22Rv1 (cell line): ENCODE measurements at regions not wholly inside any gene's neighbourhood (a gene's known extent, or its start where the extent isn't known, plus 50 kb on each side); places are given as distances from the start of the nearest gene placed in this dataset.

ENCODE experiments used
- H3K27ac ChIP-seq: fragments of 450-650 bp; 2 replicates; pipeline ENCODE4 v1.5.1; 2017
- CTCF ChIP-seq: fragments of 450-650 bp; IDR thresholded peaks from 2 replicates; pipeline ENCODE4 v1.5.1; 2017; ENCODE audit warnings: mild to moderate bottlenecking
- ZFX ChIP-seq: fragments of 450-650 bp; IDR thresholded peaks from 2 replicates; pipeline ENCODE4 v1.6.1; 2017; ENCODE audit warnings: antibody characterized with exemption, borderline replicate concordance

DNA sequence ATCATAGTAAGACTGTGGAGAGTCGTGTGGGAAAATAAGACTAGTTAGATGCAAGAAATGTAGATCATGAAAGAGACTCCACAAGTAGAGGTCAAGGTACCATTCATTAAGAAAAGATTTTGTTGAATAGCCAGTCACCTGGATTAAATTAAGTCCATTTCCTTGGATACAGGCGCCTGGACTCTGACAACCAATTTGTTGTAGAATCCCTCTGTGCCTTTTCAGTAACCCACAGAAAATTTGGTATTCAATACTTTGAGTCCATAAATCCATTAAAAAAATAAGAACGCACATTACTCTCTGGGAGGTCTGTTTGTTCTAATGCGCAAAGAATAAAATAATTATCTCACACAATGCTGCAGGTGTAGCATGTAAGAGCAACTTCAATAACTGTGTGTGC, 469.4 kb downstream of the KLF12 start:
- TF ChIP-seq CTCF (no peak), ZFX (no peak)
- no peak overlapping the region for H3K27ac ChIP-seq

DNA sequence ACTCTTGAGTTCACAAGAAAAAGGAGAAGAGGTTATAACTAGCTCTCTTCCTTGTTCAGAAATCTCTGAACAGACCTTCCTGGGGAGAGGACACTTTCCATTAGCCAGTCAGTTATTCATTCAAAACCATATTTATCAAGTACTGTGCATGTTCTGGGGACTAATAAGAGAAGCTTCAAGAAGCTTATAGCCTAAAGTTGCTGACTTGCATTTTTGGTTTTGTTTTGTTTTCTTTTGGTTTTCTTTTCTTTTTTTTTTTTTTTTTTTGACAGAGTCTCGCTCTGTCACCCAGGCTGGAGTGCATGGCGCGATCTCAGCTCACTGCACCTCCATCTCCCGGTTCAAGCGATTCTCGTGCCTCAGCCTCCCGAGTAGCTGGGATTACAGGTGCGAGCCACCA, 471.4 kb downstream of the KLF12 start:
- H3K27ac ChIP-seq, result no peak overlapping the region
- TF ChIP-seq ZFX (no peak), CTCF (no peak)

- H3K27ac ChIP-seq, result no peak overlapping the region
- no peak for TF ChIP-seq ZFX
These were observed 472.3 kb downstream of the KLF12 start for GRCh38 chr13:73661687-73662425.

- TF ChIP-seq CTCF (no peak), ZFX (no peak)
- no peak overlapping the region for H3K27ac ChIP-seq
These were observed 473.1 kb downstream of the KLF12 start for GRCh38 chr13:73661066-73661465.

DNA sequence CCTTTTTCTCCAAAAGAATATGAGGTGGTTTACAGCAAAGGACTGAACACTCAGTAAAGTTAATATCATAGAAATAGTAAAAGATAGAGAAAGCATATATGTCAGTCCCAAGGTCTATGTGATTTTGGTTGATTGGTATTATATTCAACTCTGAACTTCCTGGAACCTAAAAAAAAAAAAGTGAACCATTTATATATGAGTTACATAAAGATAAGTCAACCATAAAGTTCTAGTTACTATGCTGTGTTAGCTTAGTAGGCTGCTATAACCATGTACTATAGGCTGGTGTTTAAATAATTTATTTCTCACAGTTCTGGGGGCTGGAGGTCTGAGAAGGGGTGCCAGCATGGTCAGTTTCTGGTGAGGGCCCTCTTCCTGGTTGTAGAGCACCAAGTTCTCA, 475.6 kb downstream of the KLF12 start:
- no peak for TF ChIP-seq ZFX
- TF ChIP-seq CTCF, result no peak
- no peak overlapping the region for H3K27ac ChIP-seq

DNA sequence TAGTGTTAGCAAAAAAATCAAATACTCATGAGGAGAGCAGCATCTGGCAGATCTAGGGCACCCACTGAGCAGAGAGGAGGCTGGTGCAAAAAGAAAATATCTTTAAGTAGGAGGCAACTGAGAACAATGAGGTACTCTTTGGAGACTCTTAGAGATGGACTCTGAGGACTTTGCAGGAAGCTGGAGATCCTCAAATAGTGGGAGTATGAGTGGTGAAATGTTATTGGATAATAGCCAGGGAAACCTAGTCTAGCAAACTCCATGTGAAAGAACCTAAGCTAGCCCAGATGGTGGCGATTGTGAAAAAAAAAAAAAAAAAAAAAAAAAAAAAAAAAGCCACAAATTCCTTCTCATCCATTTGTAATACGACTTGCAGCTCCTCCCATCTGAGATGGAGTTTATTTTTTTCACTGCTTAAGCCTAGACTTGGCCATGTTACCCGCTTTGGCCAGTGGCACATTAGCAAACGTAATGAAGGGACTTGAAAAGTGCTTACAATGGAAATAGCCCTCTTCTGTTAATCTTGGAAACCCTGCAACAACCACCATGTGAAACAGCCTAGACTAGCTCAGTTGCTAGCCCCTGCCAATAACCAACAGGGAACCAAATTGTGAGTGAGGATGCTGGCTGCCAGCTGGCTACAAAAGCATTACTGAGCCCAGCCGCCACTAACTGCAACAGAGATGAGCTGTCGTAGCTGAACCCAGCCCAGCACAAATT, 476.2 kb downstream of the KLF12 start:
- H3K27ac ChIP-seq, result no peak overlapping the region
- TF ChIP-seq ZFX (no peak), CTCF (no peak)

DNA sequence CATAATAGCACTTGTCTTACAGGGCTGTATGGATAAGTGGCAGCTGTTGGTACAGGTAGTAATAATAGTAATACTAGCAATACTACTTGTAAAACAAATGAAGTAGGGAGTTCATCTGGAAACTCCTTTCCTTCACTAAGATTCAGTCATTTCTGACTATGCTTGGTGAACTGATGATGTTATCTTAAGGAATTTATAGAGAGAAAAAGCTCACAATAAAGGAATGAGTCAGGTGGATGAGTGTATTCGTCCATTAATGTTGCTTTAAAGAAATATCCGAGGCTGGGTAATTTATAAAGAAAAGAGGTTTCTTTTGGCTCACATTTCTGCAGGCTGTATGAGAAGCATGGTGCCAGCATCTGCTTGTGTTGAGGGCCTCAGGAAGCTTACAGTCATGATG, 477.3 kb downstream of the KLF12 start:
- no peak for TF ChIP-seq CTCF
- no peak overlapping the region for H3K27ac ChIP-seq

DNA sequence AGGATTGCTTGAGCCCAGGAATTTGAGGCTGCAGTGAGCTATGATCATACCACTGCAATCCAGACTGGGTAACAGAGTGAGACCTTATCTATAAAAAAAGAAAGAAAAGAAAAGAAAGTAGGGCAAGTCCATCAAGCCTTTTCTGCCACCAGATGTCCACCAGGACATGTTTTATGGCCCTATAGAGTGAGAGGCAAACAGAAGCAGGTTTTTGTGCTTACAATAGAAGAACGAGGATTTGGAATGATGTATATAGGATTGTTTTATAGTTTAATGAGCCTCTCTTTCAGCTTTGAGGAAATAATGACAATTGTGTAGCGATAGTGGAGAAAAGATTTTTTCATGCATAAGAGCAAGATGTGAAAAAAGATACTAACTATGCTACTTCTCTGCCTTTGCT, 480.5 kb downstream of the KLF12 start:
- no peak overlapping the region for H3K27ac ChIP-seq
- TF ChIP-seq CTCF (no peak), ZFX (no peak)
